ENCODE measurements at regions not wholly inside any gene's neighbourhood (a gene's known extent, or its start where the extent isn't known, plus 50 kb on each side); places are given as distances from the start of the nearest gene placed in this dataset.

DNA sequence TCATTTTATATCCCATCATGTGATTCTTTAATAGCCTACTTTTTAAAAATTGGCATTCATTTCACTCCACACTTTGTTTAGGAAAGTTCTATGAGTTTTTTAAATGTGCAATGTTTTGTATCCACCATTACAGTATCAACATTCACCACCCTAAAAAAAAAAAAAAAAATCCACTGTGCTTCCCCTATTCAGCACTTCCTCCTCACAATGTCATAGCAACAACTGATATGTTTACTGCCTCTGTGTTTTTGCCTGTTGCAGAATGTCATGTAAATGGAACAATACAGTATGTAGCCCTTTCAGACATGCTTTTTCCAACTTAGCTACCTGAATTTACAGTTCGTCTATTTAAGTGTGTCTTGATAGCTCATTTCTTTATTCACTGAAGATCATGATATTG lies 754.2 kb downstream of the FAM181B start:
- TF ChIP-seq, protein P1, sequence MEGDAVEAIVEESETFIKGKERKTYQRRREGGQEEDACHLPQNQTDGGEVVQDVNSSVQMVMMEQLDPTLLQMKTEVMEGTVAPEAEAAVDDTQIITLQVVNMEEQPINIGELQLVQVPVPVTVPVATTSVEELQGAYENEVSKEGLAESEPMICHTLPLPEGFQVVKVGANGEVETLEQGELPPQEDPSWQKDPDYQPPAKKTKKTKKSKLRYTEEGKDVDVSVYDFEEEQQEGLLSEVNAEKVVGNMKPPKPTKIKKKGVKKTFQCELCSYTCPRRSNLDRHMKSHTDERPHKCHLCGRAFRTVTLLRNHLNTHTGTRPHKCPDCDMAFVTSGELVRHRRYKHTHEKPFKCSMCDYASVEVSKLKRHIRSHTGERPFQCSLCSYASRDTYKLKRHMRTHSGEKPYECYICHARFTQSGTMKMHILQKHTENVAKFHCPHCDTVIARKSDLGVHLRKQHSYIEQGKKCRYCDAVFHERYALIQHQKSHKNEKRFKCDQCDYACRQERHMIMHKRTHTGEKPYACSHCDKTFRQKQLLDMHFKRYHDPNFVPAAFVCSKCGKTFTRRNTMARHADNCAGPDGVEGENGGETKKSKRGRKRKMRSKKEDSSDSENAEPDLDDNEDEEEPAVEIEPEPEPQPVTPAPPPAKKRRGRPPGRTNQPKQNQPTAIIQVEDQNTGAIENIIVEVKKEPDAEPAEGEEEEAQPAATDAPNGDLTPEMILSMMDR (IDR thresholded peaks at IDR 0.05) = no peak
- TF ChIP-seq POLR2A (IDR thresholded peaks at IDR 0.05) = no peak

All from Peyer's patch (tissue), 4 donors.